Neural cell (in vitro differentiated cells): ENCODE measurements at regions not wholly inside any gene's neighbourhood (a gene's known extent, or its start where the extent isn't known, plus 50 kb on each side); places are given as distances from the start of the nearest gene placed in this dataset.

Experiments
- CTCF ChIP-seq: fragments of 450-650 bp; IDR thresholded peaks from 2 replicates; pipeline ENCODE4 v1.5.1; 2014; ENCODE audit warnings: antibody characterized with exemption, mild to moderate bottlenecking, moderate library complexity; ENCODE audit not compliant: poor library complexity, severe bottlenecking
- EP300 ChIP-seq: fragments of 450-650 bp; conservative IDR thresholded peaks from 2 replicates; pipeline ENCODE4 v1.6.1; 2014; ENCODE audit warnings: antibody characterized with exemption, mild to moderate bottlenecking, moderate library complexity; ENCODE audit not compliant: poor library complexity, severe bottlenecking
- MXI1 ChIP-seq: fragments of 450-650 bp; conservative IDR thresholded peaks from 2 replicates; pipeline ENCODE4 v1.6.1; 2014; ENCODE audit warnings: antibody characterized with exemption, mild to moderate bottlenecking; ENCODE audit not compliant: poor library complexity, severe bottlenecking
- POLR2AphosphoS5 ChIP-seq: IDR thresholded peaks from 2 replicates; pipeline ENCODE4 v1.6.1; 2012
- RAD21 ChIP-seq: fragments of 450-650 bp; conservative IDR thresholded peaks from 2 replicates; pipeline ENCODE4 v1.6.1; 2014; ENCODE audit warnings: antibody characterized with exemption, mild to moderate bottlenecking, moderate library complexity
- REST ChIP-seq: IDR thresholded peaks from 2 replicates; pipeline ENCODE4 v1.6.1; 2012; ENCODE audit warnings: borderline replicate concordance
- SMC3 ChIP-seq: fragments of 450-650 bp; conservative IDR thresholded peaks from 2 replicates; pipeline ENCODE4 v1.6.1; 2014; ENCODE audit warnings: antibody characterized with exemption, mild to moderate bottlenecking, moderate library complexity; ENCODE audit not compliant: poor library complexity
- TAF1 ChIP-seq: IDR thresholded peaks from 2 replicates; pipeline ENCODE4 v1.6.1; 2012; ENCODE audit warnings: low read depth

- TF ChIP-seq CTCF (no peak), POLR2AphosphoS5 (no peak), EP300 (no peak), SMC3 (no peak), MXI1 (no peak), RAD21 (no peak), TAF1 (no peak), REST (no peak)
Measured at GRCh38 chr12:124621296-124621660, 53.9 kb upstream of the NCOR2 start.
